Neutrophil (primary cell): ENCODE measurements at regions not wholly inside any gene's neighbourhood (a gene's known extent, or its start where the extent isn't known, plus 50 kb on each side); places are given as distances from the start of the nearest gene placed in this dataset.
"Not testable (repeated sequence)": the region's sequence is repeated elsewhere in the genome, so short reads cannot be mapped to it uniquely, and the experiment has no call there.

ENCODE experiments used
- H3K27ac ChIP-seq: fragments of 200-600 bp; sonication (generic); 2 replicates; pipeline ENCODE4 v1.5.1; 2016; ENCODE audit warnings: mild to moderate bottlenecking, moderate library complexity
- H3K27me3 ChIP-seq: fragments of 200-600 bp; sonication (generic); 2 replicates; pipeline ENCODE4 v1.6.0; 2016; ENCODE audit warnings: mild to moderate bottlenecking
- H3K36me3 ChIP-seq: fragments of 200-600 bp; sonication (generic); 2 replicates; pipeline ENCODE4 v1.5.1; 2017
- H3K4me1 ChIP-seq, 2 experiments: fragments of 200-600 bp in 1 of 2; sonication (generic) in 1 of 2; 1 replicate in 1 of 2; 2 replicates in 1 of 2; pipeline versions ENCODE4 v1.5.1 to v1.6.1; 2013 to 2016; ENCODE audit warnings: low read depth in 1 of 2, low read length in 1 of 2, mild to moderate bottlenecking in 1 of 2, moderate library complexity in 1 of 2; ENCODE audit not compliant: control insufficient read depth in 1 of 2, insufficient read depth in 1 of 2
- H3K4me3 ChIP-seq, 2 experiments: fragments of 200-600 bp in 1 of 2; sonication (generic) in 1 of 2; 1 replicate in 1 of 2; 2 replicates in 1 of 2; pipeline ENCODE4 v1.5.1; 2013 to 2016; ENCODE audit warnings: low read depth in 1 of 2, low read length in 1 of 2, mild to moderate bottlenecking in 1 of 2, moderate library complexity in 1 of 2
- H3K9me3 ChIP-seq: fragments of 200-600 bp; sonication (generic); 2 replicates; pipeline ENCODE4 v1.5.1; 2016
- TF ChIP-seq, protein P1 (sequence below): fragments of 200-600 bp; sonication (generic); IDR thresholded peaks from 2 replicates; pipeline ENCODE4 v1.5.1; 2016; ENCODE audit warnings: antibody characterized with exemption

DNA sequence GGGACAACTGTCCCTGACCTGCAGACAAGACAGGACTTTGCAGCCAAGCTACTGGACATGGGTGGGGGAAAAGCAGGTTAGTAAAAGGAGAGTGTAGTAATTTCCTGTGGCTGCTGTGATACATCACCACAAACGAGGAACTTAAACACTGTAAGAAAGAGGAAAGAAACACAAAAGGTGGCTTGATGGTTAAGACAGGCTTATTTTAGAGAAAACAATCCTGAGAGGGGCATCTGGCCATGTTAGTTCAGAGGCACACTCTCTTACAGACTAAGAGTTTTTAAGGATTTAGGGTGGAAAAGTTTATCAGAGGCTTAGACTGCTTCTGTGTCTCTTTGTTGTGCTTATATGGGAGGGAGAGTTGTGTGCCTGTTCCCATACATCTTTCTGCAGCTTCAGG lies 667.0 kb downstream of the TYW1 start:
- Histone ChIP-seq H3K36me3 (no peaks in the 10 kb centered on the region), H3K27ac (no peak overlapping the region), H3K27me3 (no peaks in the 10 kb centered on the region), H3K4me3 (no peak overlapping the region), H3K4me1 (no peaks in the 10 kb centered on the region), H3K9me3 (peaks cover 4% of the 10 kb centered on the region)
- TF ChIP-seq, protein P1, sequence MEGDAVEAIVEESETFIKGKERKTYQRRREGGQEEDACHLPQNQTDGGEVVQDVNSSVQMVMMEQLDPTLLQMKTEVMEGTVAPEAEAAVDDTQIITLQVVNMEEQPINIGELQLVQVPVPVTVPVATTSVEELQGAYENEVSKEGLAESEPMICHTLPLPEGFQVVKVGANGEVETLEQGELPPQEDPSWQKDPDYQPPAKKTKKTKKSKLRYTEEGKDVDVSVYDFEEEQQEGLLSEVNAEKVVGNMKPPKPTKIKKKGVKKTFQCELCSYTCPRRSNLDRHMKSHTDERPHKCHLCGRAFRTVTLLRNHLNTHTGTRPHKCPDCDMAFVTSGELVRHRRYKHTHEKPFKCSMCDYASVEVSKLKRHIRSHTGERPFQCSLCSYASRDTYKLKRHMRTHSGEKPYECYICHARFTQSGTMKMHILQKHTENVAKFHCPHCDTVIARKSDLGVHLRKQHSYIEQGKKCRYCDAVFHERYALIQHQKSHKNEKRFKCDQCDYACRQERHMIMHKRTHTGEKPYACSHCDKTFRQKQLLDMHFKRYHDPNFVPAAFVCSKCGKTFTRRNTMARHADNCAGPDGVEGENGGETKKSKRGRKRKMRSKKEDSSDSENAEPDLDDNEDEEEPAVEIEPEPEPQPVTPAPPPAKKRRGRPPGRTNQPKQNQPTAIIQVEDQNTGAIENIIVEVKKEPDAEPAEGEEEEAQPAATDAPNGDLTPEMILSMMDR: no peak

DNA sequence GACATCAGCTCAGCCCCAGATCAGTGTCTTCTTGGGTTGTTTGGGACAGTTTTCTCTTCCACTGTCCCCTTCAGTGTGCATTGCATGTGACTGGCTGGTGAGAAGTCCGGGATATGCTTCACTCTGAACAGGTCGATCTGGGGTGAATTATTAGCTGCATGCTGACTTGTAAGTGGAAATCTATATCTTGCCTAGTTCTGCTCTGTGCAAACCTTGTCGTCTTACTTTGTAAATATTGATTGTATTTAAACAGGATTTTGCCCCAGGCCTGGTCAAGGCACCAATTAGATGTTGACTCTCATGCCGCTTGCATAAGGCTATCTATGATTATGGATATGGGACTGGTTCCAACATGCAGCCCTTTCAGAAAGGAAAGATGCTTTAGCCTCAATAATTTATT lies 669.7 kb downstream of the TYW1 start:
- not testable (repeated sequence) for H3K4me1 ChIP-seq, H3K4me3 ChIP-seq, H3K36me3 ChIP-seq, H3K9me3 ChIP-seq, H3K27ac ChIP-seq, H3K27me3 ChIP-seq

DNA sequence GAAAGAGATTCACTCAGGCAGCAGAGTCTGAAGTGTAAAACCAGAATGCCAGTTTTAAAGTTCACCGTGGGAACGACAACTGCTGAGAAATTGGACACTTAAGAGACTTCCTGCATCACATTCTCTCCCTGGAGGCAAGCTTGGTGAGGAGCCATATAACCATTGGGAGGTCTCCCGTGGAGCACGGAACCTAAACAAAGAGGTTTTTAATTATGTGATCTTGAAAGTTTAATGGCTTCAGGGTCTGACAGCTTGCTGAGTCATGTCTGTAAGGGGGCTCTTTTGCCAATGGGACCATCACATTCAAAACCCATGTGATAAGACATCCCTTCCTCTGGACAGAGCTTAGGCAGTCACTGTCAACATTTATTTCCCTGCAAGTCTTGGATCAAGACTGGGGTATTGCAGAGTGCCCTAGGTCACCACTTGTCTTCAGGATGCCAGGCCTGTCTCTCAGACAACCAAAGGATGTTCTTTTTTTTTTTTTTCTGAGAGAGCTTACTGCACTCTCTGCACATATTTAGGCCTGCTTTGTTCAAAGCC lies 674.4 kb downstream of the TYW1 start:
- H3K4me3 ChIP-seq: no peak overlapping the region
- TF ChIP-seq, protein P1: no peak
- H3K36me3 ChIP-seq: no peaks in the 10 kb centered on the region

DNA sequence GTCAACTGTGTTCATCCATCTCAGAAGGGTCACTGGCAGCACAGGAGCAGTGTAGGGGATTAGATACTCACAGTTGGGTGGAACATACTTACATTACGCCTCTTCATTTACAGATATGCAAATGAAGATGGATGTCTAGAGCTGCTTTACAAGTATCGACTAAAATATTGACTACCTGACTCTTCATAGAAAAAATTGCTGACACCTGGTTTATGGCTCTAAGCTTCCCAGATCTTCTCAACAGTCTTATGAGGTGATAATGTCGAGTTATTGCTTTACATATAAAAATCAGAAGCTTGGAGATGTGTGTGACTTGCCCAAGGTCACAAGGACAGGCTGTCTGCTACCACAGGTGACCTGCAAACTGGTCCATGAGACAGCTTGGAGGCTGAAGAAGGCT lies 677.2 kb downstream of the TYW1 start:
- Histone ChIP-seq H3K9me3 (peaks cover 6% of the 10 kb centered on the region), H3K27ac (no peak overlapping the region), H3K4me1 (no peaks in the 10 kb centered on the region), H3K4me3 (no peak overlapping the region), H3K36me3 (no peaks in the 10 kb centered on the region), H3K27me3 (no peaks in the 10 kb centered on the region)
- TF ChIP-seq, protein P1: no peak

More for the DNA sequence above, 674.4 kb downstream of the TYW1 start:
- H3K27ac ChIP-seq: no peak overlapping the region
- H3K27me3 ChIP-seq: no peaks in the 10 kb centered on the region
- H3K4me1 ChIP-seq: no peaks in the 10 kb centered on the region
- H3K9me3 ChIP-seq: no peaks in the 10 kb centered on the region

DNA sequence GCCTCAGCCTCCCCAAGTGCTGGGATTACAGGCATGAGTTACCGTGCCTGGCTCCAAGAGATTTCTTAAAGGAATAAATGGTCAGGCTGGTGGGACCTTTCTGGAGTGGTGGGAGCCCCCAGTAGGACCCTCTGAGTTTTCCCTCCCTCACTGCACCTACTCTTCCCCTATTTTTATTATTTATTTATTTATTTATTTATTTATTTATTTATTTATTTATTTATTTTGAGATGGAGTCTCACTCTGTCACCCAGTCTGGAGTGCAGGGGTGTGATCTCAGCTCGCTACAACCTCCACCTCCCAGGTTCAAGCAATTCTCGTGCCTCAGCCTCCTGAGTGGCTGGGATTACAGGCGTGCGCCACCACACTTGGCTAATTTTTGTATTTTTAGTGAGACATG lies 678.2 kb downstream of the TYW1 start:
- not testable (repeated sequence) for H3K9me3 ChIP-seq, H3K36me3 ChIP-seq, H3K4me1 ChIP-seq, H3K27me3 ChIP-seq, H3K27ac ChIP-seq, H3K4me3 ChIP-seq

DNA sequence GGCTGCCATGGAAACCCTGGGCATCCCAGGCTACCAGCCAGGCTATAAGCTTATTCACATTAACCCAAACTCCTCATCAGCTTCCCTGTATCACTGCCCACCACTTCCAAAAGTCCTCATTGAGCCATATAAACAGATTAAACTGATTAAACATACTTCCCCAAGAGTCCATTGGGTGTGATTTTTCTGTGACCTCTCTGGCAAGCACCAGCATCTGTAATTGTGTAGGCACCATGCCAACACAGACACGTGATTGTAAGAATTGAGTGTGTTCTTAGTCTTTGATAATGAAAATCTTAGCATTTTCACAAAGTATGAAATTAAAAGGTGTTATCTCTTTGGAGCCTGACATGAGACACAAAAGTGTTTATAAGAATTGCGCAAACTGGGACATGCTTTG lies 679.3 kb downstream of the TYW1 start:
- Histone ChIP-seq H3K27ac (no peak overlapping the region), H3K27me3 (no peaks in the 10 kb centered on the region), H3K4me3 (no peak overlapping the region), H3K36me3 (no peaks in the 10 kb centered on the region), H3K4me1 (no peaks in the 10 kb centered on the region), H3K9me3 (peaks cover 6% of the 10 kb centered on the region)
- TF ChIP-seq, protein P1: no peak

DNA sequence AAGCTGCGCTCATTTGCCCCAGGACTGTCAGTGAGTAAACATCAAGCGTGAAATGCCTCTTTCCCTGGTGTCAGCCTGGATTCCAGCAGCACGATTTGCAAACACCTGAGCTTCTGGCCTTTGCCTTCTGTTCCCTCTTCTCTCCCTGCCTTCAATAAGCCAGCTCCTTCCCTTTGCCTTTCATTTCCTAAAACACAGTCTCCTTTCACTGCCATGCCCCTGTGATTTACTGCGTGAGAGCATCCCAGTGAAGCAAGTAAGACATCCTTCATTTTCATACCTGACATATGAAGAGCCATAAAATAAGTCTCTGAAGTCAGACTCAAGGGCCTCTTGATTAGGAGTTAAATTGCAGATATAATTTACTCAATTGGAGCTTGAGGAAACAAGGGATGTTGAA lies 681.8 kb downstream of the TYW1 start:
- Histone ChIP-seq H3K4me3 (no peak overlapping the region), H3K4me1 (no peaks in the 10 kb centered on the region), H3K27me3 (no peaks in the 10 kb centered on the region), H3K27ac (no peak overlapping the region), H3K36me3 (no peaks in the 10 kb centered on the region), H3K9me3 (peaks cover 6% of the 10 kb centered on the region)
- TF ChIP-seq, protein P1: no peak
